GM03348 (cell line): ENCODE measurements at regions not wholly inside any gene's neighbourhood (a gene's known extent, or its start where the extent isn't known, plus 50 kb on each side); places are given as distances from the start of the nearest gene placed in this dataset.
A peak's percentile ranks its signal among the peaks of the same experiment; 100 is the strongest.
"Not testable (repeated sequence)": the region's sequence is repeated elsewhere in the genome, so short reads cannot be mapped to it uniquely, and the experiment has no call there.

Experiments used
- DNase-seq: peaks from one replicate; pipeline ENCODE4 v3.0.0; 2012; ENCODE audit warnings: low spot score

DNA sequence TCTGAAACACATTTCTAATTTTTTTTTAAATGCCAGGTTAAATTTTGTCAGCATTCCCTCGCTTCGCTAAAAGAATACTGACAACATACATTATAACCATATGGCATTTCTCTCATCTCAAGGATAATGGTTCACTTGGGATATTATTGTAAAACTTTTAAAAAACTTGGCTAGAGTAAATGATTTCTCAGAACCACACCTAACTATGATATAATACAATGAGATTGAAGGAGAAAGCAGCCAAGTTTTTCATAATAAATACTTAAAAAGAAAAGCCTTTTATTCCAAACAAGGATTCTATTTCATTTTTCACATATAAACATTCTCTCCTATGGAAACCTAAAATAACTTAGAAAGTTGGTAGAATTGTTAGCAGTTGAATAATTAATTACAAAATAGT, 413.9 kb downstream of the HGF start:
- no peak for DNase-seq

DNA sequence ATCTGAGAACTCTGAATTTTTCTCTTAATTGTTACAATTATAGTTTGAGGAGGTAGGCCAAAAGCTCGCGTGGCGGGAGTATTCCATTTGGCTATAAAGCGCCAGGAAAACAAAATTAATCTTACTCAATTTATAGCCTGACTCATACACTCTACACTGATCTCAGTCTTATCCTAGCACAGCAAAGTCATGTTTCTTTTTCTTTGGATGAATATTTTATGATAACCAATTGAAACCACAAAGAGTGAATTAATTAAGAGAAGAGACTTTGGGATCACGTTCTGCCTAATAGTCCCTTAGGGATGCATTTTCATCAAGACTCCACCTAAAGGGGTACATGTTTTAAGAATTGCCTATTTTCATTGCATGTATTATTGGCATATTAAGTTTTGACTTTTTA, 420.8 kb downstream of the HGF start:
- no peak for DNase-seq

DNA sequence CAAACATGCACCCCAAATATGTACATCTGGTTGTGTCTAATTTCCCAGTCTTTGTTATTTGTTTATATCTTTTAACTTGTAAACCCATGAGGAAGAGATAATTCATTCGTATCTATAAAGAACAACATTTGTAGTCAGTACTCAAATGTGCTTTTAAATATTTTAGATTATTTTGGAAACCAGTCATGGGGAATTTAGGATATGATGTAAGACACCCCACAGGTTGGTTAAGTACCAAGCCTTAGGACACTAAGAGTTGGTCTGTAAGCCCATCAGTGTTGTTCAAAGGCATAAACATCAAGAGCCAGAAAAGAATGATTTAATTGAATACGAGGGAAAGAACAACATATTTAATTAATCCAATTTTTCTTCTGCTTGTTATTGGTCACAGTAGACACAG, 421.1 kb upstream of the SEMA3C start:
- peak; percentile 38 for DNase-seq

DNA sequence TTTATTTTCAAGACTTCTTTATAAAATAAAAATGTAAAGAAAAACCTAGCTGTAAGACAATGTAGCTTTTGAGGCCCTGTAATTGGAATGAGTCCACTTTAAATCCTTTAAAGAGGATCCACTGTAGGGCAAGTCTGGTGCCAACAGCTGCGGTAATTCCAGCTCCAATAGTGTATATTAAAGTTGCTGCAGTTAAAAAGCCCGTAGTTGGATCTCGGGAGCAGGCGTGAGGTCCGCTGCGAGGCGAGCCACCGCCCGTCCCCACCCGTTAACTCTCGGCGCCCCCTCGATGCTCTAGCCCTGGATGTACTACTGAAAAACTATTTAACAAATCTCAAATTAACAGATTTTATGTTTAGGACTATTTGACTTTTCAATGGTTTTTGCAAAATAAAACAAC, 414.7 kb upstream of the SEMA3C start:
- DNase-seq = no peak

DNA sequence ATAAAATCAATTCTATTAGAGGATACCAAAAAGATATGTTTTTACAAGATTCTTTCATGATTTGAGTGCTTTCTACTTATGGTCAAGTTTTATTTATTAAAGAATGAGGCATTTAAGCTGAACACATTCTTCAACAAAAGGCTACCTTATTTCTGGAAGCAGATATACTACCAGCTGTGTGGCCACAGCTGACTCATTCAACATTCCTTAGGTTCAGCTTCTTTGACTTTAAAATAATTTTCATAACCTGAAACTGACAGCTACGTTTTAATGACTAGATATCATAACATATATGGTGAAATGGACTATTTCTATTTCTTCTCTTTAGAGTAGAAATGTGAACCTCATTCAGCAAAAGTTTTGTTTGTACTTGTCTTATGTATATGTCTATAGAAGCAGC, 414.2 kb upstream of the SEMA3C start:
- DNase-seq = peak; percentile 43

DNA sequence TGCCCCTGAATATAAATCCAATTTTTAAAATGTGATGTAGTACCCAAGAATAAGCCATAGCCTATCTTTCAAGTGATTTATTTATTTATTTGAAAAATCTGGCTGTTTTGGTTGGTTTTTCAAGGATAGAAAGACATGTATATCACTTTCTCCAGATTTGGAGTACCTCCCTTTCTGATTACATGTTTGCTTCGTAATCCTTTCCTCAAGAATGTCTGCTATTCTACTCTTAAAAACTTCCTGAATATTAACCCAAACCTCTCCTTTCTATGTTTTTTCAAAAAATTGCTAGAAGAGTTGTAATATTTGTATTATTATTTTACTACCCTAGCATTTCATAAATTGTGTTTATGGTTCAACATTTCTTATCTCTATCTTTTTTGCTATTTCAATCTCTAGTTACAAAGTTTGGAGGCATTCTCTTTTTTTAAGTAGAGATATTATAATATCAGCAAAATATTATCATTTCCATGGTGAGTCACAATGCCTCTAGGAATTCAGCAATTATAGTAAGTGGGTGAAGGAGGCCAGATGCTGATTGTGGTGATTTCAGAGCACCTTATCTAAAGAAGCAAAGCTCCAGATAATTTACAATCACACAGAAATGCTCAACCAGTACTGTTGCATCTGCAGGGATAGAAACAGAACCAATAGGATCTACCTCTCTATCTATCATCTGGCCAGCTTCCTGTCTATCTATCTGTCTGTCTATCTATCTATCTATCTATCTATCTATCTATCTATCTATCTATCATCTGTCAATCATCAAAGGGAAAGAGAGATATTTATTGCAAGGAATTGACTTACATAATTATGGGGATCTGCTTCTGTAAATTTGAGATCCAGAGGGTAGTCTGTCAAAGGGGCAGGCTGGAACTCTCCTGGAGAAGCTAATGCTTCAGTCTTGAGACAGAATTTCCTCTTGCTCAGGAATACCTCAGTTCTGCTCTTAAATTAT, 412.5 kb upstream of the SEMA3C start:
- no peak for DNase-seq

DNA sequence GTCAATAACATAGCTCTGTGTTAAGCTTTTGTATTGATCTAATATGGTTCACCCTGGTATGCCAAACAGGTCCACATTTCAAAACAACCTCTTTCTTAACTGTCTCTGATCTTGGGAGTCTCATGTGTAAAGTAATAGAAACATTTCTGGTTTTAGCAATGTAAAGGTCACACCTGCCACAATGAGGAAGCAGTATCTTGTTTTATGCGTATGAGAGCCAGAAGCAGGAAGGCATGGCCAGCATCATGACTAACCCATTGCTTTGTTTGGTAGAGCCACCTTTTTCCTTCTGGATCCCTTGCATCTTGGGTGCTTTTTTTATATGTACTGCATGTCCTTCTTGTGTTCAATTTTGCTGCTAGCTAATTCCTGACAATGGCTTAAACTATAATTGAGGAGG, 411.3 kb upstream of the SEMA3C start:
- DNase-seq = no peak

DNA sequence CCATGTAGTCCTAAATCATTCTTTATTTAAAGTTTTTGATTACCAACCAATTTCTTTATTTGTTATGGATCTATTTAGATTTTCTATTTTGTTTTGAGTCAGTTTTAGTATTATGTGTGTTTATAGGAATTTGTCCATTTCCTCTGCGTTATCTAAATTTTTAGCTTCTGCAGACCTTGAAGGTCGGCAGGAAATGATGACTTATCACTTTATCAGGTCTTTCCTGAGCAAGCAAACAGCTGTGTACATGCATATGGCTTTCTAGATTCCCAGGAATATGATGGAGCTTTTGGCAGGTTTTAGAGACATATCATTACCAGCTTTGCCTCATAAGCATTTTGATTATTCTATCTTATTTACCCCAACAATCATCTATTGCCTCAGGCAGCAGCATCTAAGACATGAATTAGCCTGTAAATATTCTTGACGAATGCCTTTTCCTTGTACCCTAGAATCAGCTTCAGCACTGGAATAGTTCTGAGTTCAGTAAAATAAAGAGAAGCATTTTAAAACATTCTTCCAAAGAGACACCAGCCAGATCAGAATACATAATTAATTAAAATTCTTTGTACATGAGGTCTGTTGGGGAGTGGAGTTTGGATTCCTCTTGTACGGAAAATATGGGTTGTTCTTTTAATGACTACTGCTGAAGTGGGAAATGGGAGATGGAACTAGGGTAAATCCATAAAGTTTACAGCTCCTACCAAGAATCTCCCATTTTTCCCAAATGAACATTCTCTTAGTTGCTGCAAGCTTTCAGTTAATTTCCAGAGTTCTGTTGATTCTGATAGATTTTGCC, 408.8 kb upstream of the SEMA3C start:
- no peak for DNase-seq

DNA sequence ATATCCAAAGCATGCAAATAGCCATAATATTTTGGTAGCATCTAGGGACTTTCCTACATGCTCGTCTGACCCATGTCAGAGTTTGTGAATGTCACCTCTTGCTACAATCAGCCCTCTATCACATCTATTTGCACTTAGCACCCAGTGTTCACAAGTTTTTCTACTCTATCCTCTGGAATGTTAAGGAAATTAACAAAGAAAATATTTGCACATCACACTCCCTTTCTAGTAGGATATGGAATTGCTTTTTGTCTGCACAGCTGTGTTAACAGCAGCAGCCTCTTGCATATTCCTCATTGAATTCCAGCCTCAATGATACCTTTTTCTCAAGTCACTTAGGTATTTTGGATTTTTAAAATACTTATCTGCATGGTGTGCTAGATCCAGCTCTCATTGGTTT, 403.1 kb upstream of the SEMA3C start:
- DNase-seq = no peak

DNA sequence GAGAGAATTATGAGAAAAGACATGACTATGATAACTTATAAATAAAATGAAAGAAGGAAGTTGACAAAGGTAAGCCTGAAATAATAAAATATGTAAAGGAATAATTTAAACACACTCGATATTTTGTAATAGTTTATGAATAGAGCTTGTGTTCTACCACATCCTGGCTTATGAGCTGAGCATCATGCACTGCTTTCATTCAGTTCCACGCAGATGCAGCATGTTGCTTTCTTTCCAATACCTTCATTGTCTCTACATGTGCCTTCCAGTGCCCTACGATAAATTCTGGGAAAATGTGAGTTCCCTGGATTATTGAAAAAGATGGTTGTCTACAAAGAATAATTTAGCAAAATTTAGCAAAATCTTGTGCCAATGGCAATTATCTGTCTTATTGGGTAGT, 398.9 kb upstream of the SEMA3C start:
- no peak for DNase-seq

DNA sequence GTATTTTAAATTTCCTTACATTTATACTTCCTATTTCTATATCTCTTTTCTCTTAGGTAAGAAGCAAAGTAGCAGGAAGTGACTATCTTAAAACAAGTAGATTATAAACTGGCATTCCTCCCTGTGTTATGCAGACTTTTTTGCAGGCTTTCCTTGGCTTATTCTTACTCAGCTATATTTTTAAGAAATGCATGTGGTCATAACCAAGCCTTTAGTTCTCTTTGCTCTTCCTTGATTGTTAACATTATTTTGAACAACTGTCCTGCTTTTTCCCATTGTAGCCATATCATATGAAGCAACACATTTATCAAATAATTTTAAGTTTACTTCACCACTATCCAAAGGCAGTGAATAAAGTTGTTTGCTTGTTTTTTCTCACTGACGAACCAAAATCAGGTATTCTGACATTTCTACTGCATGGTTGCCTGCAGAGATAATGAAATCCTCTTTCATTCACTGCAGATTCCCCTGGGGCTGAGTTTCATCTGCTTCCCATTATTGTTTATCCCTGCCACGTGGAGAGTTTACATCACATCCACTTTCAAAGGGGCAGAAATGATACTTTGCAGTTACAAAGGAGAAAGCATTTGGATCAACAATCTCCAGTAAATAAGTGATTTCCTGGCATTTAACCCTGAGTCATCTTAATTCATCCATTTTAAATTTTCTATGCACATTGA, 389.9 kb upstream of the SEMA3C start:
- DNase-seq = peak; percentile 16

DNA sequence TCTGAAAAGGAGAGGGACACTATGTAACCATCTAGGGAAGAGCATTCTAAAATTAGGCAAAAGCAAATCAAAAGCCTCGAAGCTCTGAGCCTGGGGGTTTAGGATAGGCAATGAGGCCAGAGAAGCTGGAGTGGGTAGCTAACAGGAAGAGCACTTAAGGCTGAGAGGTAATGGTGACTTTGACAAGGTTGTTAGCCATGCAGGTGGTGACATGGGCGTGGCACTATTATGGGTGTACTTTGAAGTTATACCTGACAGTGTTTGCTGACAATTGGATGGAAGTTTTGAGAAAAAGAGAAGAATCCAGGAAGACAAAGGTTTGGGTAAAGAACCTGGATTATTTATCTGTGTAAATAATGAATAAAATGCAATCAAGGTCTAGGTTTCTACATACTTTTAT, 383.0 kb upstream of the SEMA3C start:
- no peak for DNase-seq

DNA sequence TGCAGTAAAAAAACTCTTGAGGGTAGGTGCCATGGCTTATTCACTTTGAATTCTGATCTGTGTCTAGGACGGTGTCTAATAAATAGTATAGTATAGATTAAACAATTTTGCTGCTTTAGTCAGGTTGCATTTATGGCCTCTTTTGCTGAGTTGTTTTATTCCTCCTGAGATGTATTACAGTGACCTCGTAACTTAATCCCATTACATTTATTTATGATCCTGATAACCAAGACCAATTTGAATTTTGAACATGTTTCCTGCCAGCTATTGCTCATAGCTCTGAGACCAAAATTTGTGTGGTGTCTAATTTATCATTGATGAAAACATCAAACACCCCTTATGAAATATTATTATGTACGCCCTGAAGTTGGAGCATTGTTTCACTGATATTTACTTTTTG, 381.9 kb upstream of the SEMA3C start:
- DNase-seq = no peak

DNA sequence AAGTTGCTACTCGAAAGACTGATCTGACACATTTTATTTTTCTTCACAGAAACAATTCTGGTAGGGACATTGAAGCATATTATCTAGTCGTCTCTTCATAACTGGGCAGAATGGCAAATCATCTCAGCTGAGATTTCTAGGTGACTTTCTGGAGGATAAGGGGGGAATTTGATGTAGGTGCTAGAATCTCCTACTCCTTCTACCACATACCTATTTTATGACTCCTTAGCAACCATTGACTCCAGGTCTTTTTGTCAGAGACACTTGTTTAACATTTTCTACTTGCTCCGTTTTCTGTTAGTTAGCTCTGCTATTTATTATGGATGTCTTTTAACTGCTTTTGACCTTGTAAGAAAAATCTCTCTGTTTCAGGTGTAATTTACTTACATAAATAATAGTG, 380.9 kb upstream of the SEMA3C start:
- peak; percentile 9 for DNase-seq

DNA sequence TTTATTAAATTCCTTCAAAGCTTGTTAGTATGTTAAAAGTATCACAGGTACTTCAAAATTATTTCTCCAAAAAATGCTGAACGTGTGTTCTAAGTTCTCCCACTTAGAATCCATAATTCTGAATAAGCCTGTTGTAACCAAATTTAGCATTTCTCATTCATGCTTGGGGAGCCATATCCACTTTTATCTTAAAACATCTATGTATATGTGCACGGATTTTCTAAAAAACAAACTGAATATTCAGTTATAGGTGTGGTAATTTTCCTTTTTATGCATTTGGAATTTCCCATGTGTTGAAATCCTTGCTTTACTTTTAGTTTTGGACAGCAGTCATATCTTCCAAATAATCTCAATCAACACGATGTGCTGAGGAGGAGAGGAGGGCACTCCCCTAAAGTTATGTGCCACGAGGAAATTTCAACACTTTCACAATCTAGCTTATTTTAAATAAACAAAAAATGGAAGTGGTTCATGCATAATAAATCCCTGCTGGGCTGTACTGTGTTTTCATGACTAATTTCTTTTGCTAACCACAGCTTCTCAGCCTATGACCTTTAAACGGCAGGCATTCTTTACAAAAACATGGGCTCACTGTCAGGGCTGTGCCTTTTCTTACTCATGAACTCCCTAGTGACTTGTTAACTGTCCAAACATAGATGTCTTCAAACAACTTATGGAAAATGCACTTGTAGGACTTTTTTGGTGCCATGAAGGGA, 380.3 kb upstream of the SEMA3C start:
- peak; percentile 79 for DNase-seq

DNA sequence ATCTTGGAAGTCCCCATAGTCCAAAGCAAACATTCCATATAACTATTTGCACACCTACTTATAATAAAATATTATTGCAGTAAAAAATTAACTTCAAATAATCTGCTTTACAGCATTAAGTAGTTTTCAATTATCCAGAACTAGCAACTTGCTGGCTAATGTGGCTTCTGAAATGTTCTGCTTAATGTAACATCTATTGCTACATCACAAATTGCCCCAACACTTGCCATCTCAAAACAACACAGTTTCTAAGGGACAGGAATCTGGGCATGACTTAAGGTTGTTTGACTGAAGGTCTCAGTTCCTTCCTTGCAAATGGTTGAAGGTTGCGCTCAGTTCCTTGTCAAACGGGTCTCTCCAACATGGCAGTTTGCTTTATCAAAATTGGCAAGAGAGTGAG, 378.5 kb upstream of the SEMA3C start:
- DNase-seq = no peak

DNA sequence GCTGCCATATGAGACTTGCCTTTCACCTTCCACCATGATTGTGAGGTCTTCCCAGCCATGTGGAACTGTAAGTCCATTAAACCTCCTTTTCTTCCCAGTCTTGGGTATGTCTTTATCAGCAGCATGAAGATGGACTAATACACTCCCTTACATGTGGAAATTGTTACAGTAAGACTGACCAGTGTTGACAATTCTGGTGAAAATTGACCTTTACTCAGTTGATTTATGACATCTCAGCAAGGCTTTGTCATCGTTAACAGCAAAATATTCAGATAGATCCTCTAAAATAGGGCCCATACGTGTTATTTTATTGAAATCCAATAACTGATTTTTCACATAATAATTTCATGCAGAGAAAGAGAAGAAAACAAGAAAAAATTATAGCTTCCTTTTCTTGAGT, 377.9 kb upstream of the SEMA3C start:
- DNase-seq = no peak

DNA sequence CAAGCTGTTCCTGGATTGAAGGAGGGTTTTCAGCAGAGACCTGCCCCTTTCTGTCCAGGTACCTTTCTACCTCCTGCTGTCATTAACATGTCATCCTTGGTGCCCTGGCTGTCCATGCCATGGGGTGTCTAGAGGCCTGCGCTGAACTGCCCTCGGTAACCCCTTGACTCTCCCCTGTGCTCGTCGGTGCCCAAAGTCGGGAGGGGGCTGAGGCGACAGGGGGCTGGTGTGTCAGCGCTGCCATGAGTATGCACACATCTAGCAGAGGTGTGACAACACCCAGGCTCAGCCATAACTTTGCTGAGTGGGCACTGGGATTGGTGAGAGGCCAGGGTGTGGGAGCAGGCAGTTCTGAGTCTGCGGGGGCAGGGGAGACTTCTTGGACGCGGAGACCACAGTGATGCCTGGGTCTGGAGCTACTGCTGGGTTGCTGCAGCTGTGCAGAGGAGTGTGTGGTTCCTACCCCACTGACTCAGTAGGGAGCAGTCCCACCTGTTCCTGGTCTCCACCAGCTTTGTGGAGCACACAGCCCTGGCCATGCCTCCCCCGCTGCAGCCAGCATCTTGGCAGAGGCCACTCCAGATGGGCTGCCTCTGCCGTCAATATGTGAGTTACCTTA, 376.2 kb upstream of the SEMA3C start:
- no peak for DNase-seq

DNA sequence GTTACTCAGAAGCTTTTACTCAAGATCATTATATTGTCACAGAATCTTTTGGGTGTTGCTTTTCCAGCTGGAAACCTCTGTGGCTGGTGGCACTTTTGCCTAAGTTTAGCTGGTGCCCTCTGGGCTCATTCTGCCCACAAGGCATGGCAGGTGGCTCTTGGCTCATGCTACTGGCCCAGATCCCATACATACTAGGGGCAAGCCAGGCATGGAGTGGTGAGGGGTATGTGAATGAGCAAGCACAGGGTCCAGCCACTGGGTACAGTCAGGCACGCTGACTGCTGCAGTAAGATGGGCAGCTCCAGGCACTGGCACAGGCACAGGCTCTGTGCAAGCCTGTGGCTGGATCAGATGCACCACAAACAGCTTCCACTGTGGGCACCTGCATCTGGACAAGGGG, 375.0 kb upstream of the SEMA3C start:
- DNase-seq = no peak

DNA sequence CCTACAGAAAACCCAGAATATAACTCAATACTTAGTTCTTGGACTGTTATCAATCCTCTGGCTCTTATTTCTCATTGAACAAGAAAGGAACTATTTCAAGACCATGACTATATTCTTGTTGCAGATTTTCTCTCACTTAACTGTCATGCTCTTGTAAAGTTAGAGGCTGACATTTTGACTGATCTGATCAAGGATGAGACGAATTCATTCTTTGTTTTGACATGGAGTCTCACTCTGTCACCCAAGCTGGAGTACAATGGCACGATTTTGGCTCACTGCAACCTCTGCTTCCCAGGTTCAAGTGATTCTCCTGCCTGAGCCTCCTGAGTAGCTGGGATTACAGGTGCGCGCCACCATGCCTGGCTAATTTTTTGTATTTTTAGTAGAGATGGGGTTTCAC, 367.9 kb upstream of the SEMA3C start:
- DNase-seq = not testable (repeated sequence)

DNA sequence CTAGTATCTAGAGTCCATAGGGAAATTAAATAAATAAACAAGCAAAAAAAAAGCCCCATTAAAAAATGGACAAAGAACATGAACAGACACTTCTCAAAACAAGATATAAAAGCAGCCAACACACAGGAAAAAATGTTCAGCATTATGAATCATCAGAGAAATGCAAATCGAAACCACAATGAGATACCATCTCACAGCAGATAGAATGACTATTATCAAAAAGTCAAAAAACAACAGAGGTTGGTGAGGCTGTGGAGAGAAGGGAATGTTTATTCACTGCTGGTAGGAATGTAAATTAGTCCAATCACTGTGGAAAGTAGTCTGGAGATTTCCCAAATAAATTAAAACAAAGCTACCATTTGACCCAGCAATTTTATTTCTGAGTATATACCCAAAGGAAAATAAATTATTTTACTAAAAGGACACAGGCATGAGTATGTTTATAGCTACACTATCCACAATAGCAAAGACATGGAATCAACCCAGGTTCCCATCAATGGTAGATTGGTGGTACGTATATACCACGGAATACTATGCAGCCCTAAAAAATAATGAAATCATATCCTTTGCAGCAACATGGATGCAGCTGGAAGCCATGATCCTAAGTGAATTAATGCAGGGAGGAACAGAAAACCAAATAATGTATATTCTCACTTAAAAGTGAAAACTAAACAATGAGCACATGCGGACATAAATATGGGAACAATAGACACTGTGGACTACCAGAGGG, 366.5 kb upstream of the SEMA3C start:
- DNase-seq = no peak
